GF-D8 (cell line): ENCODE measurements at regions not wholly inside any gene's neighbourhood (a gene's known extent, or its start where the extent isn't known, plus 50 kb on each side); places are given as distances from the start of the nearest gene placed in this dataset.

Experiments used
- DNase-seq: peaks from one replicate; lab custom pipeline; 2025; lab: John Stamatoyannopoulos, UW

DNA sequence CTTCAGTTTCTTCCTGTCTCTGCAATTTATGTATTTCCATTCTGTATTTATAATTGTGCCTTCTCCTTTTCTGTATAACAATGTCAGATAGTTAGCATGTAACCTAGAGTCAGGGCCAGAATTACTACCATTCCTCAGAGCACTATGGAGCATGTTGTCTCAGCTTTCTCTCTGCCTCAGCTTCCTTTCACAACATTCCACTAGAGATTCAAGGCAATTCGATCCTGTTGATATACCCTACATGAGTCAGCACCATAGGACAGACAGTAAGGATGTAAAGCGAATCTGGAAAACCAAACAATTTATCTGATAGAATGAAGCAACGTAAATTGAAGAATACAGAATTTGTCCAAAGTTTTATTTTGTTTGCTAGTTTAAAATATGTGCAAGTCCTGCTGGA is 728.3 kb upstream of the SEMA6A start:
- no peak for DNase-seq

DNA sequence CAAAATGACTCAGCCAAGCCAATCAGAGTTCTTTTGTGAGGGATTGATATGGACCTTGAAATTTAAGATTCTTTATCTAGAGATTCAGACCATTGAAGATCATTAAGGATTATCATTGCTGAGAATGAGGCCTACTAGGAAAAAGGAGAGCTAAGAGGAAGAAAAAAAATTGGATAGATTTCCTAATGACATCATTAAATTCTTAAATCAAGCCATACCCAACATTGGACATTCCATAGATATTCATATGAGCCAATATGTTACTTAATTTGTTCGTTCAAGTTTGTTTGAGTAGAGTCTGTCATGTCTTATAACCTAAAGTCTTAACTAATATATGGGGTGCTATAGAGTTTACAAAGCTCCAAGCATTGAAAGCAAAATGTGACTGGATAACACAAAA is 727.9 kb upstream of the SEMA6A start:
- DNase-seq: no peak

DNA sequence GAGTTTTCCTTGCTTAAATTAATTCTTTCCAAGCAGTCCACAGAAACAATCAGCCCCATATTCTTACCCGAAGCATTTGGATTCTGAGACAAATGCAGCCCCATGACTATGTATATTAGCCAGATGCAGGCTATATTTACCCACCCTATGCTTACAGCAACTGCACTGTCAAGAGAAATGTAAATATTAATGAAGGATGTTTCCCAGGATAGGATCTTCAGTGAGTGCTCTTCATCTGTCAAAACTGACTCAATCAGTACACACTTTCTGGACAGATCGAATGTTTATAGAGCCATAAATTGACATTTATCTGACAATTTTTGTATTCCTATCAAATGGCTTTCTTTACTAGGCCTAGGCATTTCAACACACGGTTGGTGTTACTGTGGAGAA is 725.3 kb upstream of the SEMA6A start:
- no peak for DNase-seq

DNA sequence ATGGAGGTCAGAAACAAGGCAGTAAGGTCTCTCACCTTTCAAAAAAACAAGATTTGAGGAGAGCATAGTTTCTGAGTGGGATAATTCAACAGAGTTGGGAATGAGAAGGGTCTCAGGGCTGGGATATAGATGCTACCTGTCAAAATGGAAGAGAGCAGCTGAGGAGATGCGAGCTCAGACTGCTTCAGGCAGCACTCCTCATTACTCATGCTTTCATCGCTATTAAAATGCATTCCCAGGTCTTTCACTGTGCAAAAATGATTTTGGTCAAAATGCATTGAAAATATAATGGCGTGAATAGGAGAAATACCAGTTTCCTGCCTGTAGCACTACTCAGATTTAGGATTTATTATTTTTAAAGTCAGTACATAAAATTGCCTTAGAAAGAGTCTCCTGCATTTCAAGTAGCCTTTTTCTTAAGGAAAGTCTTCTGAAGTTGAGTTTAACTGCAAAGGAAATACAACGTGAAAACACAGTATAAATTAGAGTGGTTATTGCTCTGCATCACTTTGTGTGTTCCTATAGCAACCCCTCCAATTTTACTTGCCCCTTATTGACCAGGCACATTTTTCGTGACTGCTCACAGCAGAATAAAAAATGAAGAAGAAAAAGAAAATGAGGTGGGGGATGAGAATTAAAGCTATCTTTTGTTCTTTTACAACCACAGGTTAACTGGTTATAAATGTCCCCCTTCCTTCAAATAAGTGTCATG is 724.8 kb upstream of the SEMA6A start:
- no peak for DNase-seq

DNA sequence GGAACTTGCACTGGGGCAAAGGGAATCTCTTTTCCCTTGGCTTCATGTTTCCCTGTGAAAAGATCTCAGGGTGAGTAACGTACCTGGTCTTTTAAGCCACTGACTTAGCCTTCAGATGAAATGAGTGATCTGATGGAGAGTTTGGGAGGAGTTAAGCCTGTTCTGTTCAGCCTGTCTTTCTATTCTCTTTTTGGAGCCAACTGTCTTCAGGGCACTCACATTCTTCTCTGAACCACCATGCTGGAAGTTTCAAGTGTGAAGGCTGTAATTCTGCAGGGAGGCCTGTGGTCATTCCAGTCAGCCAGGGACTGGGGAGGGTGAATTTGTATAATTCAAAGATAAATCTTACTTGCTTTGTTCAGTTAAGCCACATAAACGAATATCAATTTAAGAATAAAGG is 722.2 kb upstream of the SEMA6A start:
- no peak for DNase-seq

DNA sequence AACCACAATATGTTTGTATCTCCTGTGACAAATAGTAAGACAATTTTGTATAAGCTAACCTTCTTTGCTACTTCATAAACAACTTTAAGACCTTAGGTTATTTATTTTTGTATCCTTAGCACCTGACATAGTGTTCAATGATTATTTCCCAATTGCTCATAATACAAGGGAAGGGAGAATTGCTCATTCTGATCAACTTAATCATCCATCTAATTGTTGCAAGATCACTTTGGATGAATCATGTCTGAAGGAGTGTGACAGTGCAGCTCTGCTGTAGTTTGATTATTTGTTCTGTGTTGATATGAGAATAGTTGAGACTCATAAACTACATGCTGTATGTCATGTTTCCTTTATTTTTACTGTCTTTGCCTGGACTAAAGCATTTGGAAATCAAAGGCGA is 721.3 kb upstream of the SEMA6A start:
- DNase-seq: no peak

DNA sequence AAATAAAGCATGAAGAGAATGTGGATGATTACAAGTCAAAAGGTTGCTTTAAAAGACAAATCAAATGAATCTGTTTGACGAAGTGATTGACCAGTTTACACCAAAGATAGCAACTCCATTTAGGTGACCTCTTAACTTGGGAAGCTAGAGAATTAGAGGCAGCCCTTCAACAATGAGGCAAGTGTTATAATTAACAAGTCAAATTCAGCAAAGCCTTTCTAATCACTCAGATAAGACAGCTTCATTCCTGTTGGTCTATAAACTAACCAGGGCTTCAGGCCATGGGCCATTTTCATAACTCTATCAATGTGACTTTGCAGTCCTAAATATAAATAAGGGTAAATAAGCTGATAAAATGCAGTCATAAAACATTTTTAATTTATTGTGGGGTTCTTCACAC is 712.2 kb upstream of the SEMA6A start:
- no peak for DNase-seq

DNA sequence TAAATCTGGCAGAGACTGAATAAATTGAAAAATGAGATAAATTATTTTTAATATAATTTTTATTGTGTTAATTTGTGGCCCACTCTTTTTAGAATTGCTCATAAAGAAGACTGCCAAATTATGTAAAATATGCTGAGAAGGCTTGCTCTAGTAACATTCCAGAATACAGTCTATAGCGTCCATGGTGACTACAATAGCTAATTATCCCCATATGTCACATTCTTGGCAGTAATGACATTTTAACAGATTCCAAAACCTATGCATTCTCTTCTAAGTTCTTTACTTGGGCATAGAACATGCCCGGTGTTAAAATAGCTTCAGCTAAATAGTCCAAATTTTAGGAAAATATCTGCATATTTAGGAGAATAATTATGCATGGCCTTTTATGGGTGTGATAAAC is 697.0 kb upstream of the SEMA6A start:
- DNase-seq: no peak

DNA sequence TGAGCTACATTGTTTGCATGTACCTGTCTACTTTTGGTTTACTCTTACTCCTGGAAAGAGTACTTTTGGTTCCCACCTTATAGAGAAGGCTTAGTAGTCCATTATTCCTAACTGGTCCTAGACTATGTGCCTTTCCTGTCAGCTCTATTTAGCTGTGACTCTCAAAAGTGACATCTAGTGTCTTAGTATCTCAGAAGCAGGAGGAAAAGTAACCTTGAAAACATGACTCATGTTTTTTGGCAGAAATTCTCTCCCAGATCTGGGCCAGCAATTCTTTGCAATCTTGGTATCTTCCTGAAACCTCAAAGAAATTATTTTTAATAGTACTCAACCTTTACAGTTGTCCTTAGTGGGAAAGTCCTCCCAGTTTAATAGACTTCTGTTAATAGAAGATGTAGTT is 691.7 kb upstream of the SEMA6A start:
- no peak for DNase-seq

DNA sequence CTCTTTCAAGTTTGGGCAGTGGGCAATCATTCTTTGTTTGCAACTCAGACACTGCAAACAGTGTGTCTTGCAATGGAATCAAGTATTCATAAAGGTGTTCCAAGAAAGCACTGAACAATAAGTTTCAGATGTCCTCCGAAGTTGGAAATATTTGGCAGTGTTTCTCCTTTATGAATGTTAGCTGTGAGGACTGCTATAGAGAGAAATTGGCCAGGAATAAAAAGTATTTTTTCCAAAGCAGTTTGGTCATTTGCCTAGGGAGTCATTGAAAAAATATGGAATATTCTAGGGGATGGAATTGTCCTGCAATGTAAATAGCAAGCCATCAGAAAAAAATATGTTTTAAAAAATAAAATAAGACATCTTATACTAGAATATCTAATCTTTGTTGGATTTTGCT is 688.6 kb upstream of the SEMA6A start:
- no peak for DNase-seq

DNA sequence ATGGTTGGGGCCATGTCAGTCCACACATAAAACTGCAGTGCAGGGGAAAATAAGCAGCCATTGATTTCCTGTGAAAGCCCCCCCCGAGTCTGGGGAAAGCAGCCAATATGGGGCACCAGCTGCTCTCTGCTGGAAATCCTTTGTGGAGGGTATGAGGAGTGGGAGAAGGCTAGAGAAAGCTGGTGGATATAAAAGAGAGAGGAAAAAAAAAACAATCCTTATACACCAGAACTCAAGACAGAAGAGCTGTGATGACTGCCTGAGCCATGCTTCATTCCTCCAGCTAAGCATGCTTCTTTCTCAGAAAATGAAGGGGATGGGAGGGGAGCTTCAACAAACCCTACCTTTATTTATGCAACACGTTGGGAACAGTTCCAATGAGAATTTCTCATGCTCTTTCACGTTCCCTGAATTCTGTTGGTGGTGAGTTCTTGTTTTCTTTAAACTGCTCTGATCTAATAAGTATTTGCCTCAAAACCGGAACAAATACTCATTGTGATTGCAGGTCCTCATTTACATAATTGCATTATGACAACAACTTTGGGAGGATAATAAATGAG is 688.0 kb upstream of the SEMA6A start:
- DNase-seq: no peak

DNA sequence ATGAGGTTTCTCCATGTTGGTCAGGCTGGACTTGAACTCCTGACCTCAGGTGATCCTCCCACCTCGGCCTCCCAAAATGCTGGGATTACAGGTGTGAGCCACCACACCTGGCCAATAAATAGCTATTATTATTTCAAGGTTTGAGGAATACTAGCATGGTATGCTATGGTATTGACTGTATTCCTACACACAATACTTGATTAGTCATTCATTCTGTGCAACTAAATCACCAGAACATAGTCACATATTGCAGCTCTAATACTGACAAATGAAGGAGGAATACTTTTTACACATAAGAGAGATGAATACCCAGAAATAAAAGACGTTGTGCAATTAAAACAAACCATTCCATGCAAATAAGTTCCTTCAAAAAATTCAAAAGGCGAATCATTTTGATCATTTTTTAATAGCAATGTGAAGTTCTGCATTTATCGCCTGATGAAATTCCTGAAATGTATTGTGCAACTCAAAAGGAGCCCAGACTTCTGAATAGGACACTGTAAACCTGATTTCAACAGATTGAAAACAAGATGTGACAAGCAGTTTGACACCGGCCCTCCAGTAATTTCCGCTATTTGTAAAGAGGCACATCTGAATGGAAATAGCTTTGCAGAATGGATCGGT is 687.4 kb upstream of the SEMA6A start:
- no peak for DNase-seq

DNA sequence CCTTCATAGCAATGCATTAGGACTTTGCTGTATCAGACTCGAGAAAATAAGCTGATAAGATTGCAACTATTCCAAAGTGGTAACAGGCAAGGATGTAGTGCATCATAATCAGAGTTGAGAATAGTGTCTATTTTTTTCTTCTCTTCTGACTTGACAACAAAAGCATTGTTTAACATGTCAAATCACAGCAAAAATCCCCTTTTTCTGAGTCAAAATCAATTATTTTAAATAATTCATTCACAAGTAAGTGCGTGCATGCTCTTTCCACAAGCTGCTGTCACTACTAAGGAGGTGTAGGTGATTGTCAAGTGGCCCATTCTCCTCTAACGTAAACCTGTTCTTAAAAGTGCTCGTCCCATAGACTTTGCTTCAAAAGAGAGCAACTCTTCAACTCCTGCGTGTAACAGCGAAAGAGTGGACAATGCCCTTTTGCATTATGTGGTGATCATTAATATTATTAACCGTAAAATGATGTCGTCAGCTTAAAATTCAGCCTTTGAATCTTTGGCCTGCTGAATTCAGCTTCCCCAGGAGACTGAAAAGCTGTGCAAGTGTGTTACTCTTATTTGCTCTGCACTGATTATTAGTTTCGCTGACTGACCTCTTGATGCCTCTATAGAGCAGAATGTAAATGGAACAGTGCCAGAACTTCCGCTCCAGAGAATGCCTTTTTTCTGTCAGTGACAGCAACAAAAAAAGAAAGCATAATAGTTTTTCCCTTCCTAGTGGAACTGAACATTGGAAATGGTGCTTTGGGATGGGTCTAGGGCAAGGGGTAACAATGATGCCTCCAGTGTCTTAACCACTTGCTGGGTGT is 680.8 kb upstream of the SEMA6A start:
- DNase-seq: no peak

DNA sequence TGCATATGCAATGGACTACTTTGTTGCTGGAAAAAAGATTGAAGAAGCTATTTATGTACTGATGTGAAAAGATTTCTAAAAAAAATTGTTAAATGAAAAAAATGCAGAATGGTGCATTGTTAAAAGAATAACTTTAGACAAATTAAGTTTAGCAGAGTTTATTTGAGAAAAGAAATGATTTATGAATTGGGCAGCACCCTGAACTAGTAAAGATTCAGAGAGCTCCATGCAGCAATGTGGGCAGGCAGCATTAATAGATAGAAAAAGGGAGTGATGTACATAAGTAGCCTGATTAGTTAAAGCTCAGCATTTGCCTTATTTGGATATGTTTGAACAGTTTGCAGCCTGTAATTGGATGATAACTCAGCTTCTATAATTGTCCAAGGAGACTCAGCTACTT is 677.9 kb upstream of the SEMA6A start:
- no peak for DNase-seq

DNA sequence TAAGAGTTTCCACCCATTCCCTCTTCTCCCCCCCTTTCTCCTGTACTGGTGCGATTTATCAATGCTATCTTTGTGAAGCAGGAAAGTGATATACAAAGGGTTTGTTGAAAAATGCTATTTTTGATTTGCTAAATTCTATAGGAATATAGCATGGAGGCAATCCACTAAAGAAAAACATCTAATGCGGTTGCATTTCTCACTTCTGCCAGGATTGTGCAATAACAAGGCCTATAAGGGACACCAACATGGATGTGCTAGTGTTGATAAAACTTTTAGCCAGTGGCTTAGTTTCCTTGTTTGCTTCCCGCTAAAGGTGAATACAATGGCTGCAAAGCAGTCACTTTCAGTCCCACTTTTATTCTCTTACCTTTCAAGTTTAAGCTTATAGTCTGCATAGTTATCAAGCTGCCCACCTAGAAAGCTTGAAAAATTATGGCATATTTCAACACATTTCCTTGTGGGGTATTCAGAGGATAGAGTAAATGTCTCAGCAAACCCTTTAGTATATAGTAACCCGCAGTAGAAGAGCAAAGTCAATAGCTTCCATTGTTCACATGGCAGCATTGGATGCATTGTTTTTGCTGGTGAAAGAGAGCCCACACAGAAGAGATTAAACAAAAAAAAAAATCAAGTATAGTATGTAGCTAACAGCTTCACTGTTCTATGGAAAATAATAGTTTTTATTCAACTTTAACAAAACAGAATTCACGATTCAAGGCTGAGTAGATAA is 674.6 kb upstream of the SEMA6A start:
- no peak for DNase-seq

DNA sequence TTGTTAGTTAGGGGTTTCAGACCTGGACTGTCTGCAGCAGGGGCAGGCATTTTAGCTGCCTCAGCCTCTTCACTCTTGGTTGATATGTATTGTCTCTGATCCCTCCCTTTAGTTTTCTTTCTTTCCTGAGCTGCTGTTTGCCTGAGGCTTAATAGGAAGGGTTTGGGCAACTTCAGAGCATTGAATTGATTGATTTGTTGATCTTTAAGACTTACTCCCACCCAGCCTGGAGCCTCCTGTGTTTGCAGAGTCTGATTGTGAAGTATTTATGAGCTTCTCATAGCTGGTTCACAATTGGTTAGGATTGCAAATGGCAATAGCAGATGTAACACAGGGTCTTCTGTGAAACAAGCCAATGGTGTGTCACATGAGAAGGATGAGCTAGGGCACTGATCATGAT is 671.8 kb upstream of the SEMA6A start:
- DNase-seq: no peak

DNA sequence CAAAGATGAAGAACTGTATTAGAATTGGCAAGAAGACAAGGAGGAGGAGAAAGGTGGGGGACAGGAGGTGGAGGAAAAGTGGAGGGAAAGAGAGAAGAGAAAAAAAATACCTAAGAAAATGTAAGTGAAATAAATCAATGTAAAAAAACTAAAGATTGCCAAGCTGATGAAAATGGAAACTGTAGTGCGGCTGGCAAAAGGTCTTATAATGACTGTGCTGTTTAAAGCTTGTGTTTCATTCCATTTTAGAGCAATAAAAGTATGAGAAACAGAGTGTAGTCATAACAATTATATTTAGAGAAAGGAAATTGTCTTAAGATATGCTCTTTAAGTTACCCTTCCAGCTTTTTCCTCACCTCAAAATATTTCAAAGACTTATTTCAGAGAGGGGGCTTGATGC is 670.5 kb upstream of the SEMA6A start:
- no peak for DNase-seq

DNA sequence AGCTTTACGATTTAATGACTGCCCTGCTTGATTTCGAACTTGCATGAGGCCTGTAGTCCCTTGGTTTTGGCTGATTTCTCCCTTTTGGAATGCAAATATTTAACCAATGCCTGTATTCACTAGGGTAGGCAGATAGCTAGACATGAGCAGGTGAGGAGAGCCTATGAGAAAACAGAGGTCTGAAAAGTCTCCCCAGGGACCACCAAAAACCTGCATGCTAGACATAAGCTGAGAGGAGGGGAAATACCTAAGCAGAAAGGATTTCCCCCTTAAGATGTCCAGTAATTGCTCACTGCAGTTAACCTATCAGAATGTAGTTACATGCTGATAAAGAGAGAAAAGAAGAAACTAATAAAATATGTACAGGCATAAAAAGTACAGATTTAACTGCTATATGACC is 667.4 kb upstream of the SEMA6A start:
- no peak for DNase-seq

DNA sequence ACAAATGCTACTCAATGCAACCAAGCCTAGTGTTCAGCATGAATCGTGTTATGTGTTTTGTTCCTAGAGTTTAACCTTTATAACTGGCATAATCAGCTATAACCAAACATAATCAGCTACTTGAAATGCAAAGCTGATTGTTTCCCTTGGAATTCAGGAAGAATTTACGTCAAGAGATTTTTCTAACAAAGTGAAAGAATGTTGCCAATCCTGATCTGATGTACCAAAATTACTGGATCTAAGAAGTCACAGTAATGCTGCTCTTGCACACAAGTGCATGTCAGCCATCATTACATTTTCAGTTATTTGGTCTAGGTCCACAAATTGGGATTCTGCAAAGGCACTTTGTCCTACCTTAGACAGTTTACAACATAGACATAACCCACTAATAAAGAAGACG is 662.3 kb upstream of the SEMA6A start:
- no peak for DNase-seq

DNA sequence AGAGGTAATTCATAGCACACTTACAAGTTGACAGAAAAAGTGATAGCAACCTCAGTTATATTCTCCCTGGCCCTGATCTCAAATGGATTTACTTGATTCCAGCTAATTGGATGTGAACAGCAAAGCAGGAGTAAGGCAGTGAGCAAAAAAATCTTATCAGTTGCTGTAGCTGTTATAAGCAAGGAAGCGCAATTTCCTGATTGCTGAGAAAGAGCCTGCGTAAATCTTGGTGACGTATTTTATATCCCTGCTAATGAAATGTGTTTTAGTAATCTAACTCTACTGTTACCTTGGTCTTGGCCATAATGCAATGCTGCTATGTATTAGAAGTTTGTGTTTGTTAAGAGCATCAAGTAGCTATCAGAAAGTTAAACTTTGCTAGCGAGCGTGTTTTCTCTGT is 661.2 kb upstream of the SEMA6A start:
- DNase-seq: no peak

DNA sequence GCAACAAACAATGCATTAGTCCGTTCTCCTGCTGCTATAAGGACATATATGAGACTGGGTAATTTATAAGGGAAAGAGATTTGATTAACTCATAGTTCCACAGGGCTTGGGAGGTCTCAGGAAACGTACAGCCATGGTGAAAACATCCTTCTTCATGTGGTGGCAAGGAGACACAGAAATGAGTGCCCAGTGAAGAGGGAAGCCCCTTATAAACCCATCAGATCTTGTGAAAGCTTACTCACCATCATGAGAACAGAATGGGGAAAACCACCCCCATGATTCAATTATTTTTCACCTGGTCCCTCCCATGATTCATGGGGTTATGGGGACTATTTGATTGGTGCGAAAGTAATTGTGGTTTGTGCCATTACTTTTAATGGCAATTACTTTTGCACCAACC is 655.8 kb upstream of the SEMA6A start:
- DNase-seq: no peak

DNA sequence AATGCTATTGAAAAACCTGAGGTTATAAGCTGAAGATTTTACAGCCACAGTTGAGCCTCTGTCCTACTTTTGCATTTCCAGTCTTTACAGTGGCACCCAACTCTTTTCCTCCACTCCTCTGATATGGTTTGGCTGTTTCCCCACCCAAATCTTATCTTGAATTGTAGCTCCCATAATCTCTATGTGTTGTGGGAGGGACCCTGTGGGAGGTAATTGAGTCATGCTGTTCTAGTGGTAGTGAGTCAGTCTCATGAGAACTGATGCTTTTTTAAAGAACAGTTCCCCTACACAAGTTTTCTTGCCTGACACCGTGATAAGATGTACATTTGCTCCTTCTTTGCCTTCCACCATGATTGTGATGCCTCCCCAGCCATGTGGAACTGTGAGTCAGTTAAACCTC is 646.1 kb upstream of the SEMA6A start:
- no peak for DNase-seq
